SIG-M5 treated with dmso at 0.1 percent for 504 hours (cell line): ENCODE measurements at regions not wholly inside any gene's neighbourhood (a gene's known extent, or its start where the extent isn't known, plus 50 kb on each side); places are given as distances from the start of the nearest gene placed in this dataset.

Experiments used
- DNase-seq: peaks from one replicate; lab custom pipeline; 2025; ENCODE audit not compliant: unreplicated experiment; lab: John Stamatoyannopoulos, UW

DNA sequence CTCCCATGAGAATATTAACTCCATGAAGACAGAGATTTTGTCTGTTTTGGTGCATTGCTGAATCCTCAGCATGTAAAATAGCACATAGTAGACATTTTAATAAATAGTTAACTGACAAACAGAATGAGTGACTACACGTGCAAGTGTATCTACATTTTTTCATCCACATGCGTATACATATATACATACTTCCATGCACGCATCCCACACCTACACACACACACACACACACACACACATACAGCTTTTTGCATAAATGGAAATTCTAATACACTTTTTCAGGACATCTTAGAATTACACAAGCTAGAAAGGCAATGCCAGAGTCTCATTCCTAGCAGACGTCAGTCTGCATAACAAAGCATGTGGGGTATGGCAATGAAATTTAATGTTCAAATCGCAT is 139.7 kb upstream of the LRFN2 start:
- no peak for DNase-seq

DNA sequence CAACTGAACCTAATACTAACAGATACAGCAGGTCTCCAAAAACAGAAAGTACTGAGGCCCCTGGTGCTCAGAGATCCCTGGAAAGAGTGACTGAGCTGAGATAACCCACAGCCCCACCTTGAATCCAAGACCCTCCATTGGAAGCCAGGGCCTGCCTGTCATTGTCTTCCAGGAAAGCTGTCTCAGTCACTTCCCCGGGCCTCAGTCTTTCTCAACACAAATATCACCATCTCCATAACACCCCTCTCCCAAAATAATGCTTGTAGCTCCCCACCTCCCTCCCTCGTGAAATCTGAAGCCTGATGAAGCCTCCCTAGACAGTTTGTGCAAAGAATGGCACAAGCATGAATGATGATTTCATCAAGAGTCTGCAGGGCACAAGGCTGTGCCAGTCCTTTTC is 138.2 kb upstream of the LRFN2 start:
- DNase-seq: no peak

DNA sequence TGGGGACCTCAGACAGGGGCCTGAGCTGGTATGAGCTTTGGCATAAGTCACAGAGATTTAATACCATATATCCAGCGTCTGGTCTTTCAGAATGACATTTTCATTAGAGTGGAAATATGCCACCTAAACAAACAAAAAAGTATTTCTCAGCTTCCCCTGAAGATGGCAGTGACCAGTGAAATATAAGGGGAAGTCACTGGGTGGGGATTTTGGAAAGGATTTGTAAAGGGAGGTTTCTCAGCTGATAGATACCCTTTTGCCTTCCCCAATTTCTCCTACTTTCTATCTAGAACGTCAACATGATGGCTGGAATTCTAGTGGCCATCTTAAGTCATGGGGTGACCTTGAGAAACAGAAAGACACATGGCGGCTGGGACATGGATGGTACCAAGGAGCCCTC is 137.7 kb upstream of the LRFN2 start:
- DNase-seq: no peak

DNA sequence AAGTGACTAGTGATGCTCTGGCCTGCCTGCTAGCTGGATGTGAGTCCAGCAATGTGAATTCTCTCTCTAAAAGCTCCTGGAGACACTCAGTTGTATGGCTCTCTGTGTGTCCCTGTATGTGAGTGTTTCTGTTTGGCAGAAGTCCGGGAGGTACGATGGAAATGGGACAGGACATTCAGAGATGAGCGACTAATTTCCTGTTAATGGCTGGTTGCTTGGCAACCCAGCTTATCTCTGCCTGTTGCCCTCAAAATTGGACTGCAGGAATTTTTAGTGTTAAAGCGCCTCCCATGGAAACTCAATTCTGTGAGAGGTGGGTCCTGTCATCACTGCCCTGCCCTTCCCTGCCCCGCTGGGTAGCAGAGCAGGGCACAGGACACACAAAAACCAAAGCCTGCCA is 136.8 kb upstream of the LRFN2 start:
- DNase-seq: no peak

DNA sequence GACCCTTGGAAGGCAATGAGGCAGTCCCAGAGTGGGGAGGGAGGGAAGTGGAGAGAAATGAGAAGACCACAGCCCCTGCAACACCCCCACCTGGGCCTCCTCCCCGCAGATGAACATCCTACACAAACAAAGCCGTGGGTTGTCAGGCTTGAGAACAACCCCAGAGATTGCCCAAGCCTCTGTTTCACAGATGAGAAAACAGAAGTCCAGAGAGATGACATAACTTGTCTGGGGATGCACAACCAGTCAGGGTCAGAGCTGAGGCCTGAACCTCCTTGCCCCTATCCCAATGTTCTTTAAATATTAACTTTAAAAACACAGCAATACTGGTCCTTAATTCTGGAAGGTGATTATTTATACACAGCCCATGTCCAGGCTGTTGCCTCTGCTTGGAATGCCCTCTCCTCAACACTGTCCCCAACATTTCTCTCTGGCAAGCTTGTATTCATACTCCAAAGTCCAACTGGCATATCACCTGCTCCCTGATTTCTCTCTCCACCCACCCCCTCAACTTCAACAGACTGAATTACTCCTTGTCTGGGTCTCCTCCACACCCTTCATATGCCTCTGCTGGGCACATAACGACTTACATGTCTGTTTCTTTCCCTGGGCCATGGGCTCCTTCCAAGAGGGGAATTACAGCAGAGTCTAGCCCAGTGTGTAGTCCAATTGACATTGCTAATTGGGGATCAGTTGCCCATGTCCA is 135.5 kb upstream of the LRFN2 start:
- DNase-seq: no peak

DNA sequence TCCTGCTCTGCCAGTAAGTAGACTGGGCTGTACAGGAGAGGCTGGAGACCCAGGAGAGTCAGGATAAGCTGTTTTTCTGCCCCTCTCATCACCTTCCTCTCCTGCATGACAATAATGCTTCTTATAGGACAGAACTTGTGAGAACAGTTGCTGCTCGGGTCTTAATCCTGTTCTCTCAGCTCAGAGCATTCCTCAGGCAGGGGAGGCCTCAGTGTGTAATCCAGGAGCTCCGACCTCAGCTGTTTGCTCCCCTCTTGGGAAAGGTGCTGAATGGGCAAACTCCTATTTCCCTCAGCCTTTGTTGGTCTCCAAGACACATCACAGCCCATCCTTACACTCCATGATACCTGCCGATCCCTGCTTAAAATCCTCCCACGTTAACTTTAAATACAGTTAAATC is 134.9 kb upstream of the LRFN2 start:
- DNase-seq: no peak

DNA sequence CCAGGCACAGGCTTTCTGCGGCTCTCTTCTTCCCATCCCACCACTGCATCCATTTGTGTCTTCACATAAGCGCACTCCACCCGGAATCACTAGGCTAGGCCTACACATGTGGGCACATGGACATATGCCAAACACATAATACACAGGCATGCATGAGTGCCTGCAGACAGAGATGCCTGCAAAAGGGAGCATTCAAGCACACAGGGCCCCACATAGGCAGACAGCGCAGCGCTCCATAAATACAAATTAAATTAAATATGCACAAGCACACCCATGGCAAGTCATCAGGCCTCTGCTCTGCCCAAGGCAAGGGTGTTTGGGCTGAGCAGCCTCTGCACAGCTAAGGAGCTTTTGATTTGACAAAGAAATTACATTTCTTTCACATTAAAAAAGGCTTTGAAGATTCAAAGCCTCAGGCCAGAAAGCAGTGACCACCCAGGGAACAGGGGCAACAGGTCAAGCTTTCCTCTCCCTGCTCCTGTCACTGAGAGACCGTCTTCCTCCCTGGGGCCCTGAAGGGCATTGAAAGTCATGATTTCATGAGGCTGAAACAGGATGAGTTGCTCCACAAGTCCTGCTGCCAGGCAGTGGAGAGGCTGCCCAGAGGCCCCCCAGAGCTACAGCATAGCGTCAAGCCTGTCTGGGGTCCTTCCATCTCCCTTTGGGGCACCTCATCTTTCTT is 134.2 kb upstream of the LRFN2 start:
- no peak for DNase-seq

DNA sequence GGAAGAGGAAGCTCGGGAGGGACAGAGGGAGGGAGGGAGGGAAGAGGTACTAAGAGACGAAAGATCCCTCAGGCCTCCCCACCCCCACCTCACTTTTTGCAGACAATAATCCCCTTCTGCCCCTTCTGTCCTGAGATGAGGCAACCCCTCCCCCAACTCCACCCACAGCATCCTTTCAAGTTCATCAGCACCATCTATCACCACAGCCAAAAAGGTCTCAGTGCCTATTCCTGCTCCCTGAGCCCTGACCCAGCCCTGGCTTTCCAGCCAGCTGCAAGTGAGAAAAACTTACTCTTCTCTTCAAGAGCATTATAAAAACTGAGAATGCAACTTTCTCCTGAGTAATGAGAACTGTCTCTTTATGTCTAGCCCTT is 133.2 kb upstream of the LRFN2 start:
- DNase-seq: no peak

DNA sequence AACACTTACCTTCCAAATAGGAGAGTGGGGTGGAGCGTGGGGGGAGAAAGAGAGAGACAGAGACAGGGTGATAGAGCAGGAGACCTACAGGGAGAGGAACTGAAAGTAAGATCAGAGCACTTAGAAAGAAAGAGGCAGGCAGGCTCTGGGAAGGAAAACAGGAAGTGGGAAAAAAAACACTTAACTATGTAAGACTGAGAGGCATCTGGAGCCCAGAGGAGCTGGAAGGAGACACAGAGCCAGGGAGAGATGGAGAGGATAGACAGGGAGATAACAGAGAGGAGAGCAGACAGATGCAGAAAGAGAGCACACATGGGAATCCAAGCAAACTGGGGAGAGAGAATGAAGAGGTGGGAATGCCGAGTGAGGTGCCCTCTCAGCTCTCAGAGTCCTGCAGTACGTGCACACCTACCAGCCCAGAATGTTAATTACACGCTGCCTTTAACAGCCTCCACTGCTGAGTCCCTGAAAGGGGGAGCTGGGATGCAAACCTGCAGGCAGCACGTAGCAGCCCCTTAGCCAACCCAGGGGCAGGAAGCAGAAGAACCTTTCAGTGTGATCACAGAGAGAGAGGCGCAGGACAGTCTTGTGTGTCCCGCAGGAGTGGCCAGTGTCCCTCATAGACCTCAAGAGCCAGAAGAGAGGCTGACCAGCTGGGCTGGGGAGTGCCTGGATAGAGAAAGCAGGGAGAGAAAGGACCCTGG is 132.7 kb upstream of the LRFN2 start:
- DNase-seq: peak; percentile 89

DNA sequence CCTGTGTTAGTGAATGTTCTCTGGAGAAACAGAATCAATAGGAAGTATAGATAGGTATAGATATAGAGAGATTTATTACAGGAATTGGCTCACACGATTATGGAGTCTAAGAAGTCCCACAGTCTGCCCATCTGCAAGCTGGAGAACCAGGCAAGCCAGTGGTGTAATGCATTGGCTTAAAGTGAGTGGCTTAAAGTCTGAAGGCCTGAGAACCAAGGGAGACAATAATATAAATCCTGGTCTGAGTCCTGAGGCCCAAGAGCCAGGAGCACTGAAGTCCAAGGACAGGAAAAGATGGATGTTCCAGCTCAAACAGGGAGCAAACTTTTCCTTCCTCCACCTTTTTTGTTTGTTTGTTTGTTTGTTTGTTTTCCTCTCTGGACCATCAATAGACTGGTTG is 131.2 kb upstream of the LRFN2 start:
- DNase-seq: no peak

DNA sequence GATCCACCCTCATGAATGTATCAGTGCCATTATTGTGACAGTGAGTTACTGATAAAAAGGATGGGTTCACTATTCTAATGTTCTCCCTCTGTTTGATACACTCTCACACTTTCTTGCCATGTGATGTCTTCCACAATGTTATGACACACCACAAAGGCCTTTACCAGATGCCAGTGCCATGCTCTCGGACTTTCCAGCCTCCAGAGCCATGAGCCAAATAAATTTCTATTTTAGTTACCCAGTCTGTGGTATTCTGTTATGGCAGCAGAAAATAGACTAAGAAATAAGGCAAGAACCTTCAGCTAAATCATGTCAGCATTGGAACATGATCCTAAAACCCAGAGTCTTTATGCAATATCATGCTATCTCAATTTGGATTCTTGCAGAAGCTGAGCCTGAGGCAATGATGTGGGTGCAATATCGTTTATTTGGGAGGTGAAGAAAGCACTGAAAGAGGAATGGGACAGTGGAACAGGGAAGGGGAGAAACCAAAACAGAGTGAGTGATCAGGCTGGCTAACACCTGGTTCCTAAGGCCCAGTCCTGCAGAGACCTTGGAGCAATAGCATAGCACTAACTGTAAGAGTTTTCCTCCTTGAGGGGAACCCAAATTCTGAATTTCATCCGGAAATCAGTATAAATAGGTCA is 130.4 kb upstream of the LRFN2 start:
- DNase-seq: no peak

DNA sequence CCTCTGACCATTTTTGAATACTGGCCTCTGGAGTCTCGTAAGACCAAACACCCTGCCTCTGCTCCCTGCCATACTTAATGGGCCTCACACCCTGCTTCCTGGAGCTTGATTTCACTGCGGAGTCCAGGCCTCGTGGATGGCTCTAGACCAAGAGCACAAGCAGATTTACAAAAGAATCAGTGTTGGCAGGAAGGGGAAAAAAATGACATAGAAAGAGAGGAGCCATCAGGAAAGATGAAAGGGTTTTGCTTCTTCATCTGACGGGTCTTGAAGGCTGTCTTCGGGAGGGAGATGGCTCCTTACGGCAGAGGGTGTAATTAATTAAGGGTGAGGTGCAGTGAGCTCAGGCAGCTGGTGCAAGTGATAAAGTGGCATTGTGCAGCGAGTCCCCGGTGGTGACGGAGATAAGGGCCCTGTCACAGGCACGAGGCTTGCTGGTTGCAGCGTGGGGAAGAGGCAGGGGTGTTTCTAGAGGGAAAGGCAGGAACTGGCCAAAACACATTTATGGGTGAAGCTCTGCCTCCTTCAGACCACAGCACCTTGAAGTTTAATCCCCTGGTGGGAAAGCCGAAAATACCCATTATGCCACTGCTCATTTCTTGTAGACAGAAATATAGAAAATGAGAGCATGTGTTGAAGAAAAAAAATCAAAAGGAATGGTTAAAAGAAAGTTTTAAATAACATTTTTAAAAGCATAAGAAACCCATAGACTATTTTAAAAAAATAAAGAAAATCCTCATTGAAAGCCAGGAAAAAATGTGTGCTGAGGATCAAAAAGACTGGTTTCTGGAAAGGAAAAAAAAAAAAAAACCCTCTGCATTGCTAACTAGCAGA is 128.6 kb upstream of the LRFN2 start:
- no peak for DNase-seq

DNA sequence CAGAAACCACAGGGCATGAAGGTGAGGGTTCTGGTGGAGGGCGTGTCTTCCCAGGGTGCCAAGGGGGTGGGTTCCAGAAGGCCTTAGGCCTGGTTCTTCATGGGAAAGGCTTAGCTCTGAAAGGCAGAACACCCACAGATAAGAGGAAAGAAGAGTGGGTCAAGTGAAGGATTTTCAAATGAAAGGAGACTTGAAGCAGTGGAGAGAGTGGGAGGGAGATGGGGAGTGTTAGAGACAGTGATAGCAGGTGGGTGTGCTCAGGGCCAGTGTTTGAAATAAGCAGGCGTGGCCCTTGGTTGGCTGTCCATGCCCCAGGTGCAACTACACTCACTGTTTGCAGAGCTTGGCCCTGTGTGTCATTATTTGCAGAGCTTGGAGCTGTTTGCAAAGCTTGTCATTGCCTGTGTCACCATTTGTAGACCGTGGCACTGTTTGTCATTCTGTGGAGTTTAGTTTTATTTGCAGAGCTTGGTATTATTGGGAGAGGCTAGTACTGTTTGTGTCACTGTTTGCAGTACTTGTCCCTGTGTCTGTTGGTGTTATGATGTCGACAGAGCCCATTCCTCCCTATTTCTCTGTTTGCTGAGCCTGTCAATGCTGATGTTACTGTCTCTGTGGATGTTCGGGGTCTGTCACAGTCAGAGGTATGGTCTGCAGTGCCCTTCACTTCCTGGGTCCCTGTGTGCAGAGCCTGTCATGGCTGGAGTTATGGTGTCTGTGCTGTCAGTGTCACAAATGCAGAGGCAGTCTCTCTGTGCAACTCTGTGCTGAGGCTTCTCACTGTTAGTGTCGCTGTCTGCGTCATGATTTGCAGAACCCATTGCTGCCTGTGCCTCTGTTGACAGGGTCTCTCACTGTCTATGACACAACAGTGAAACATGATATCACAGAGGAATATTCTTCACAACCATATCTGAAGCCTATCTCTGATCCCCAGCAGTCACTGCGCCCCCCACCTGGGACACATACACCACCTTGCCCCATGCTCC is 127.7 kb upstream of the LRFN2 start:
- DNase-seq: peak; percentile 34

DNA sequence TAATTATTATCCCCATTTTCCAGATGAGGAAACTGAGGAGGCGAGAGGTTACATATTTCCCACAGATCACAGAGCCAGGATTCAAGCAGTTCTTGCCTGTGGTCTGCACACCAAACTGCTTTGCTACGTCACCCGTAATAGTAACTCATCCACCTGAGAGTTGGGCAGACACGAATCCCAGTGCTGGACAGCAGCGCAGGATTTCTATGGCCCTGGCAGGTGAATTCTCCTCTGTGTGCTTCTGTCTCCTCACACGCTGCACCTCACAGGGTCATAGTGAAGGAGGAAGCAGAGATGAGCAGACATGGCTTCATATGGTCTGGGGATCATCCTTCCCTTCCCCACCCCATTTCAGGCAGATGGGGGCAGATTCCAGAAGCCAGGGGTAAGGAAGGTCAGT is 127.0 kb upstream of the LRFN2 start:
- no peak for DNase-seq

DNA sequence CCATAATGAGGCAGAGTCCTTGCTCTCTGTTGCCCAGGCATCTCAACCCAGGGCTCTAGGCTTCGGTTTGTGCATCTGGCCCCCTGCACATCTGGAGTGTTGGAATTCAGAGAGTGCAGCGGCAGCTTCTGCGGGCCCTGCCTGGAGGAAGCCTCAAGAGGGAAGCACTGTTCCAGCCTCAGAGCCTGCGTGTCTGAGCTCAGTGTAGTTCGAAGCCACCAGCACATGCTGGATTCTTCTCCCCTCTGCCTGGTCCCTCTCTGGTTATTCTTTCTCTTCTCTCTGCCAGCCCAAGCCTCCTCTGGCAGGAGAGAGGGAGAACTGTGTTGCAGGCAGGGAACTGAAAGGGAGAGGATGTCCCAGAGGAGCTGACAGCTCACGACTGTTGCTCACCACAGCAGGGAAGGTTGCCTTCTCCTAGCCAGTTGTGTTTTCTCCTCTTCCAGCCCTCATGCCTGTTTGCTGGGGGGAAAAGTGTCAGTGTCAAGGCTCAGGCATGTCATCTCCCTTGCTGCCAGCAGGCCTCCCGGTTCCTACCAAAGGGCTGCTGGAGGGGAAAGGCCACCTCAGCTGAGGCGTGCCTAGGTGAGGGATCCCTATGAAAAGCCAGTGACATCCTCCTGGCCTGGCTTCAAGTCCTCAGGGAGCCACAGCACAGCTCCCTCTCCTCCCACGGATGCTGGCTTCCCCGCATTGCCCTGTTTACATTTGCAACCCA is 126.0 kb upstream of the LRFN2 start:
- no peak for DNase-seq

DNA sequence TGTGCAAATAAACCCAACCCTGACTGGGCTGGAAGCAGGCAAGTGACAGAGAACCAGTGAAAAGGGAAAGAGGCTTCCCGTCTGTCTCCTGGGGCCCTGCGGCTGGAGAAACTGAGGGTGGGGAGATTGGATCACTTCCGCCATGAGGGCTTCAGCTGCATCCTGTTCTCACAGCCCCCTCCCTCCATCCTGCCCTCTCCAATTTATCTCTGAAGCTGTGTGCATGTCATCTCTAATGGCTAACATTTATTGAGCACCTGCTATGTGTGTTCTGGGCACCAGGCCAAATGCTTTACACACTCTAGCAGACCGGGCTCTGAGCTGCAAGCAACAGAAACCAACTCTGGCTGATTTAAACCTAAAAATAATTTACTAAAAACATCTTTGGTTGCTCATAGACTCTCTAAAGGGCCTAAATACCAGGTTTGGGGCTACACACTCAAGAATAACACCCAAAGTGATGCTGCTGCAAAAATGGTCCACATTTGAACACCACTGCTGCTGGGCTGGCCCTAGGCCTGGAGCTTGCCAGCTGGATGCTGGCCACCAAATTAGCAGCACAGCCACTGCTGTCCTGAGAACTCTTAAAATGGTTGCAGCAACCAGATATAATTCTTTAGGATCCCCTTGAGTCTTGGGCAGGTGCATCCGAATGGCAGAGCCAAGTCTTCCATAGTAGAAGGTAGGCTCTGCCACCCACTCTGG is 123.6 kb upstream of the LRFN2 start:
- no peak for DNase-seq

DNA sequence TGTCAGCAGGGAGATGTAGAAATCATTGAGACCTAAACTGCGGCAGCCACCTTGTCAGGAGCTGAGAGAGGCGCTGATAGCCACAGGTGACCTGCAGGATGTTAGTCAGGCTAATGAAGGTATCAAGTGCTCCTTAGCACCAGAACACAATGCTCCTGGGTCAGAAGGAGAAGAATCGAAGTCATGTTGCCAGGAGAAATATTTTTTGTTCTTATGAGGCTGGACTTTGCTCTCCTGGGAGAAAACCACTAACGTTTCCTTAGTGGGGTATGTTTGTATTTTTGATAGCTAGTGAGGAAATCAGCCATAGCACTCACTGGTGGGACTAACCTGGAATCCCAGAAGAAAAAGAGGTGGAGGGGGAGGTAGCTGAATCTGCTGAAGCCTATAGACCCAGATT is 120.9 kb upstream of the LRFN2 start:
- no peak for DNase-seq

DNA sequence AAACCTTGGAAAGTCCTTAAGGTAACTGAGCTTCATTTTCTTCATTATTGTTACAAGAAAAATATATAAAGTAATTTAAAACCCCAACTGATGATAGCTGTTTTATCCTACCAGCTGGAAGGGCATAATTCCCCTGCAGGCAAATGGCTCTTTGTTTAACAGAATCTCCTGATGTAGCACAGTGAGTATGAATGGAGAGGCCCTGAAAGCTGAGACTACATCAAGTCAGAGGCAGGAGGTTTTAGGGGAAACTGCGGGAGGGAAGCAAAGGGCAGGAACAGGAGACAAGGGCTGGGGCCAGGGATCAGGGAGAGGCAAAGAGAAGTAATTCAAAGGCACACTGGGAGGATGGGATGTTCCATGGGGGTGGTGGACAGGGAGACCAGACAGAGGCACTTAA is 119.0 kb upstream of the LRFN2 start:
- no peak for DNase-seq

DNA sequence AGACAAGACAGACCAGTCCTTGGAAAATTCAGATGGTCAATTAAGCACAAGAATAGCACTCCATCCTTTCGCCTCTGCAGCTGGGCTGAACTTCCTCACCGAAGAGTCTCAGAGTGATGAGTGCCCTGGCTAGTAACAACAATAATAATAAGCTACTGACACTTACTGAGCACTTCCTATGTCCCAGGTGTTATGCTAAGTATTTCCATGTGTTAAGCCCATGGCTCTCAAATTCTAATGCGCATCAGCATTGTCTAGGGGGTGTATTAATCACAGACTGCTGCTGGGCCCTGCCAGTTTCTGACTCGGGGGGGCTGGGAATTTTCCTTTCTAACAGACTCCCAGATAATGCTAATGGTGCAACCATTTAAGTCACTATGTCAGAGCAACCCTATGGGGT is 118.2 kb upstream of the LRFN2 start:
- no peak for DNase-seq
